ENCODE measurements at regions not wholly inside any gene's neighbourhood (a gene's known extent, or its start where the extent isn't known, plus 50 kb on each side); places are given as distances from the start of the nearest gene placed in this dataset.
A peak's percentile ranks its signal among the peaks of the same experiment; 100 is the strongest.

DNA sequence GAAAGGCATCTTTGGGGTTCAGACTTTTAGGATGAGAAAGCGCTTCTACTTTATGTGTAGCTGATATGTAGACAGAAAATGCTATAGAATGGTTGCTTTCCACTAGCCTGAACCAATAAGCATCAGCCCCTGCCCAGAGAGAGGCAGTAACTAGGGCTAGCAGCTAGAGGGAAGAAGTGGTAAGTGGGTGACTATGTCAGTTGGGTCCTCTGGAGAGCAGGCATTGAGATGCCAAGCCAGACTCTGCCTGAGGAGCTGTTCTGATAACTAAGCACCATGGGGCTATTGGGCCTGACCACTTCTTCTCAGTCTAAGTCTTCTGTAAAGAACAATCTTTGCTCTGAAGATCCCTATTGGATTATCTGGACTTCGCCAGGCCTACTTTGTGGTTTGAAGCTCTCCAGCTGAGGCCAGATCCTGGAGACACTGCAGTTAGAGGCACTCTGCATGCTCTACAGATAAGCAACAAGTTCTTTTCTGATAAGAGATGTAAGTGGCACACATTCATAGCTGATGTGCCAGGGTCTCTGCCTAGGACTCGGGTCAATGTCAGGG is 146.1 kb downstream of the RBM46 start:
- TF ChIP-seq RCOR1 (IDR thresholded peaks at IDR 0.05; ENCODE audit: low read depth, low read length), result no peak
- TF ChIP-seq CBX8 (IDR thresholded peaks at IDR 0.05), result no peak
- TF ChIP-seq FOSB (CRISPR knock-in tag; IDR thresholded peaks at IDR 0.05), result no peak
- no peak for TF ChIP-seq SREBF2 (IDR thresholded peaks at IDR 0.05)
- no peak for TF ChIP-seq KDM5A (IDR thresholded peaks at IDR 0.05)
- TF ChIP-seq PHF8 (IDR thresholded peaks at IDR 0.05; ENCODE audit: borderline replicate concordance, low read depth), result no peak
- TF ChIP-seq ELK1 (IDR thresholded peaks at IDR 0.05; ENCODE audit: low read depth, low read length), result no peak
- no peak for TF ChIP-seq FOSL2 (IDR thresholded peaks at IDR 0.05)
- TF ChIP-seq FOSL2 (CRISPR knock-in tag; IDR thresholded peaks at IDR 0.05), result no peak
- no peak for TF ChIP-seq CEBPB (IDR thresholded peaks at IDR 0.05)
- TF ChIP-seq HOXB13 (CRISPR knock-in tag; IDR thresholded peaks at IDR 0.05; ENCODE audit: low read depth), result no peak
- no peak for TF ChIP-seq NFE2L2 (conservative IDR thresholded peaks at IDR 0.05; ENCODE audit: low read length)
- TF ChIP-seq RFX5 (IDR thresholded peaks at IDR 0.05), result no peak
- no peak for TF ChIP-seq ESRRA (IDR thresholded peaks at IDR 0.05; ENCODE audit: borderline replicate concordance, low read length)
- TF ChIP-seq HEYL (CRISPR knock-in tag; IDR thresholded peaks at IDR 0.05), result no peak
- TF ChIP-seq ZSCAN20 (CRISPR knock-in tag; IDR thresholded peaks at IDR 0.05), result no peak
- POLR2A ChIA-PET, result no interaction called here
- DNase-seq (ENCODE audit: low read depth in 1 of 2, low spot score in 1 of 2) (no peak), ATAC-seq (no peak), FAIRE-seq (no peak)
- H3K9me3 ChIP-seq, result no peaks in the 10 kb centered on the region
- CTCF ChIA-PET, result no interaction called here
- H3K4me1 ChIP-seq, result no peaks in the 10 kb centered on the region
- WGBS (ENCODE audit: missing lambda C conversion rate), result 27% methylated on average over 3 of the region's 3 CpGs
- H3K4me3 ChIP-seq, result no peak overlapping the region
- H3K27ac ChIP-seq, result no peak overlapping the region
- H3K4me2 ChIP-seq, result no peak overlapping the region

GRCh38 chr4:154928640-154929257 is 147.7 kb downstream of the RBM46 start:
- DNase-seq (ENCODE audit: low read depth in 1 of 2, low spot score in 1 of 2) (peak; percentile 10 to 45), FAIRE-seq (no peak), ATAC-seq (peak in 1 of 2 experiments; percentile 59; a peak in 2 of 6 replicates)
- Histone ChIP-seq H3K4me2 (no peak overlapping the region), H3K4me1 (no peaks in the 10 kb centered on the region), H3K4me3 (no peak overlapping the region), H3K27ac (no peak overlapping the region), H3K9me3 (no peaks in the 10 kb centered on the region)
- CTCF ChIA-PET, result interaction anchor here (1.1 to 2.4 kb wide), 3 partner anchors 17 to 73 kb away, joined by 3 to 12 read pairs (median 4); no protein-coding TSS in a partner anchor
- WGBS (ENCODE audit: missing lambda C conversion rate), result 22% methylated on average over 6 of the region's 6 CpGs
- POLR2A ChIA-PET, result no interaction called here
- TF ChIP-seq RAD21 (conservative IDR thresholded peaks at IDR 0.05 in 1 of 2, IDR thresholded peaks at IDR 0.05 in 1 of 2), result peak; percentile 49 to 68
- no peak for TF ChIP-seq CHD4 (IDR thresholded peaks at IDR 0.05; ENCODE audit: borderline replicate concordance)
- peak; percentile 41; the same call in 2 of the 3 replicates for TF ChIP-seq SMC3 (IDR thresholded peaks at IDR 0.05)
- TF ChIP-seq, protein P1, sequence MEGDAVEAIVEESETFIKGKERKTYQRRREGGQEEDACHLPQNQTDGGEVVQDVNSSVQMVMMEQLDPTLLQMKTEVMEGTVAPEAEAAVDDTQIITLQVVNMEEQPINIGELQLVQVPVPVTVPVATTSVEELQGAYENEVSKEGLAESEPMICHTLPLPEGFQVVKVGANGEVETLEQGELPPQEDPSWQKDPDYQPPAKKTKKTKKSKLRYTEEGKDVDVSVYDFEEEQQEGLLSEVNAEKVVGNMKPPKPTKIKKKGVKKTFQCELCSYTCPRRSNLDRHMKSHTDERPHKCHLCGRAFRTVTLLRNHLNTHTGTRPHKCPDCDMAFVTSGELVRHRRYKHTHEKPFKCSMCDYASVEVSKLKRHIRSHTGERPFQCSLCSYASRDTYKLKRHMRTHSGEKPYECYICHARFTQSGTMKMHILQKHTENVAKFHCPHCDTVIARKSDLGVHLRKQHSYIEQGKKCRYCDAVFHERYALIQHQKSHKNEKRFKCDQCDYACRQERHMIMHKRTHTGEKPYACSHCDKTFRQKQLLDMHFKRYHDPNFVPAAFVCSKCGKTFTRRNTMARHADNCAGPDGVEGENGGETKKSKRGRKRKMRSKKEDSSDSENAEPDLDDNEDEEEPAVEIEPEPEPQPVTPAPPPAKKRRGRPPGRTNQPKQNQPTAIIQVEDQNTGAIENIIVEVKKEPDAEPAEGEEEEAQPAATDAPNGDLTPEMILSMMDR (IDR thresholded peaks at IDR 0.05), result peak; percentile 50
- no peak for TF ChIP-seq FOSB (CRISPR knock-in tag; IDR thresholded peaks at IDR 0.05)

DNA sequence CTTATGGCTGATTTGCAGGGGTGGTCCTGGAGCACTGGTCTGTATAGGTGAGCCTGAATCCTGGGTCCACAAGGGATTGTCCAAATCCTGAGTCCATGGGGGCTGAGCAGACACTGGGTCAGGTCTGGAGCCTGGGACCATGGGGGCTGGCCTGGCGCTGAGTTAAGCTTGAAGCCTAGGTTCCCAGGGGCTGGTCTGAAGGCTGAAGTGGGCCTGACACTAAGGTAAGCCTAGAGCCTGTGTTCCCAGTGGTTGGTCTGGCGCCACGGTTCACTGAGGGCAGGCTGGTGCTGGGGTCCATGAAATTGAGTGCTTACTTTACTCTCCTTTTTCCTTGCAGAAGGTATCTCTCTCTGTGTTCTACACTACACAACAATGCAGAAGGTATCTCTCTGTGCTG is 155.8 kb downstream of the RBM46 start:
- no peak for FAIRE-seq
- ChIA-PET POLR2A (no interaction called here), CTCF (no interaction called here)
- DNase-seq (ENCODE audit: low read depth in 1 of 2, low spot score in 1 of 2), result no peak
- Histone ChIP-seq H3K4me1 (no peaks in the 10 kb centered on the region), H3K27ac (no peak overlapping the region), H3K4me3 (no peak overlapping the region), H3K9me3 (no peaks in the 10 kb centered on the region), H3K4me2 (no peak overlapping the region)
- TF ChIP-seq GATA3 (IDR thresholded peaks at IDR 0.05; ENCODE audit: borderline replicate concordance) (no peak), NR3C1 (IDR thresholded peaks at IDR 0.05) (no peak), RNF2 (IDR thresholded peaks at IDR 0.05; ENCODE audit: borderline replicate concordance, low read depth) (no peak), RARB (CRISPR knock-in tag; IDR thresholded peaks at IDR 0.05) (no peak), HEYL (CRISPR knock-in tag; IDR thresholded peaks at IDR 0.05) (no peak), TP53 (CRISPR knock-in tag; IDR thresholded peaks at IDR 0.05) (no peak)
- WGBS (ENCODE audit: missing lambda C conversion rate), result 14% methylated on average over 2 of the region's 3 CpGs
- no peak for ATAC-seq

Data from A549 (cell line).